DOHH2 (cell line): ENCODE measurements at regions not wholly inside any gene's neighbourhood (a gene's known extent, or its start where the extent isn't known, plus 50 kb on each side); places are given as distances from the start of the nearest gene placed in this dataset.

Experiments
- CTCF ChIP-seq: fragments of 200-600 bp; sonication (generic); IDR thresholded peaks from one replicate; pipeline ENCODE4 v1.5.1; 2014; ENCODE audit warnings: antibody characterized with exemption, mild to moderate bottlenecking, low read depth, low read length; ENCODE audit not compliant: poor library complexity, severe bottlenecking
- EZH2phosphoT487 ChIP-seq: fragments of 200-600 bp; sonication (generic); IDR thresholded peaks from 2 replicates; pipeline ENCODE4 v1.6.1; 2017; ENCODE audit warnings: borderline replicate concordance, mild to moderate bottlenecking, antibody characterized with exemption, low read length, moderate library complexity, mixed read lengths

DNA sequence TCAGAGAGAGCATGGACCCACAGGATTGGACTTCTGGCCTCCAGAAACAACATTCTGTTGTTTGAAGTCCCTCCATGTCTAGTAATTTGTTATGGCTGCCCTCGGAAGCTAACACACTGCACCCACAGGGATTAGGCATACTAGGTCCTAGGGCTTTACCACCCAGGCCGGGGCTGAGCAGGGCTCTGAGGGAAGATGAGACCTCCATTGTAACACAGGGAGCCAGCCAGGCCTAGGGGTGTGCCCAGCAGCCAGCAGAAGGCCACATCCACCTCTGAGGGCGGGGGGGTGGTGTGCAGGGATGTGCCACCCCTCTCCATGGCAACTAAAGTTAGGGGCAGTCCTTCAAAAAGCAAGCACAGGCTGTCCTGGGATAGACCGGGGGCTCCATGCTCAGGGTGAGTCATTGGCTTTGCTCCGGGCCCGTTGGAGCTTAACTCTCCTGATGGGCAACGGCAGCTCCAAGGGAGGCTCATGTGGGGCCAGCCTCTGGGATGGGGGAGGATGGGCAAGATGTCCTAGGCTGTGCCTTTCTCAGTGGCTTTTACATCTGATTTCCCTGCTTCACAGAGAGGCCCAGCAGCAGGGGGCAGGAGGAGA lies 96.6 kb upstream of the GPR26 start:
- TF ChIP-seq EZH2phosphoT487 (no peak), CTCF (no peak)
